ENCODE measurements at regions not wholly inside any gene's neighbourhood (a gene's known extent, or its start where the extent isn't known, plus 50 kb on each side); places are given as distances from the start of the nearest gene placed in this dataset.

- TF ChIP-seq CHD7 (IDR thresholded peaks at IDR 0.05; ENCODE audit: insufficient replicate concordance, low read length) (no peak), ATF3 (IDR thresholded peaks at IDR 0.05; ENCODE audit: insufficient read depth, low read depth, low read length) (no peak), POU5F1 (IDR thresholded peaks at IDR 0.05; ENCODE audit: low read depth, low read length) (no peak), RFX5 (IDR thresholded peaks at IDR 0.05; ENCODE audit: borderline replicate concordance, low read depth, low read length) (no peak), JUN (IDR thresholded peaks at IDR 0.05; ENCODE audit: low read depth, low read length) (no peak), PHF8 (conservative IDR thresholded peaks at IDR 0.05; ENCODE audit: low read depth, low read length) (no peak), CTCF (IDR thresholded peaks at IDR 0.05; ENCODE audit: control extremely low read depth in 1 of 3, insufficient read depth in 1 of 3, low read depth in 1 of 3, low read length in 3 of 3) (no peak), POLR2AphosphoS5 (IDR thresholded peaks at IDR 0.05; ENCODE audit: low read depth, low read length) (no peak), RXRA (IDR thresholded peaks at IDR 0.05; ENCODE audit: insufficient read depth, low read depth, low read length) (no peak)
Measured at GRCh38 chr9:27701016-27701415, 127.7 kb upstream of the C9orf72 start (continued).
